ENCODE measurements at regions not wholly inside any gene's neighbourhood (a gene's known extent, or its start where the extent isn't known, plus 50 kb on each side); places are given as distances from the start of the nearest gene placed in this dataset.

GRCh38 chr5:122602700-122603099 lies 172.2 kb upstream of the SNX2 start:
- no peak for FAIRE-seq
- no peak for DNase-seq (ENCODE audit: extremely low read depth in 1 of 4, low spot score in 3 of 4)
- 0% methylated on average over 1 of the region's 1 CpG for WGBS (ENCODE audit: insufficient coverage, low coverage, missing lambda C conversion rate)

More at GRCh38 chr5:122602700-122603099, 172.2 kb upstream of the SNX2 start:
- ChIA-PET CTCF (ENCODE audit: low intra/inter-chr PET ratio) (no interaction called here), POLR2A (no interaction called here)
- Histone ChIP-seq H3K4me2 (ENCODE audit: insufficient read depth, low read length) (no peak overlapping the region), H3K36me3 (ENCODE audit: control insufficient read depth, insufficient read depth, low read length) (no peaks in the 10 kb centered on the region), H3K4me3 (no peak overlapping the region), H3K4me1 (replicated peaks in 1 of 2; ENCODE audit: control insufficient read depth in 2 of 2, insufficient read depth in 2 of 2, low read length in 2 of 2) (no peaks in the 10 kb centered on the region), H3K79me2 (ENCODE audit: control insufficient read depth, insufficient read depth, low read length) (no peaks in the 10 kb centered on the region), H3K9ac (ENCODE audit: insufficient read depth in 1 of 2, low read depth in 2 of 2, low read length in 2 of 2) (no peak overlapping the region), H3K27ac (ENCODE audit: extremely low read depth, low read depth, low read length) (no peak overlapping the region), H3K9me3 (replicated peaks; ENCODE audit: control insufficient read depth, insufficient read depth, low read depth, low read length) (no peaks in the 10 kb centered on the region), H3K9me1 (ENCODE audit: control insufficient read depth, insufficient read depth, low read length) (no peaks in the 10 kb centered on the region), H4K20me1 (replicated peaks; ENCODE audit: control insufficient read depth, insufficient read depth, low read length) (no peaks in the 10 kb centered on the region), H2AFZ (ENCODE audit: low read depth, low read length) (no peak overlapping the region), H3K27me3 (ENCODE audit: control insufficient read depth in 2 of 2, insufficient read depth in 2 of 2, low read length in 2 of 2) (no peaks in the 10 kb centered on the region)
- in situ Hi-C loops (cut with MboI), result no loop called here
- TF ChIP-seq CEBPZ (IDR thresholded peaks at IDR 0.05; ENCODE audit: borderline replicate concordance, low read depth, low read length) (no peak), KDM5B (IDR thresholded peaks at IDR 0.05; ENCODE audit: insufficient replicate concordance, low read depth, low read length) (no peak)
- no TSS peak for BruUV-seq (replicated peaks)
- ATAC-seq, result no peak
- intact Hi-C loops (cut with micrococcal nuclease), result no loop called here
